Kidney epithelial cell (primary cell): ENCODE measurements at regions not wholly inside any gene's neighbourhood (a gene's known extent, or its start where the extent isn't known, plus 50 kb on each side); places are given as distances from the start of the nearest gene placed in this dataset.

ENCODE experiments used
- DNase-seq: peaks from one replicate; pipeline ENCODE4 v3.0.0-alpha.2; 2010; ENCODE audit warnings: low read depth
- H3K27me3 ChIP-seq: 2 replicates; pipeline ENCODE4 v1.6.0; 2011; ENCODE audit warnings: low read length; ENCODE audit not compliant: control insufficient read depth, insufficient read depth
- H3K36me3 ChIP-seq: 2 replicates; pipeline ENCODE4 v1.5.1; 2011; ENCODE audit warnings: low read length; ENCODE audit not compliant: control insufficient read depth, insufficient read depth
- H3K4me3 ChIP-seq: 2 replicates; pipeline ENCODE4 v1.5.1; 2011; ENCODE audit warnings: low read depth, mild to moderate bottlenecking, control low read depth, low read length
- CTCF ChIP-seq: IDR thresholded peaks from 2 replicates; pipeline ENCODE4 v1.5.1; 2011; ENCODE audit warnings: mild to moderate bottlenecking, moderate library complexity, low read length, control low read depth, inconsistent platforms; ENCODE audit not compliant: insufficient read depth, poor library complexity, severe bottlenecking

- Histone ChIP-seq H3K36me3 (no peaks in the 10 kb centered on the region), H3K4me3 (no peak overlapping the region), H3K27me3 (no peaks in the 10 kb centered on the region)
- DNase-seq: no peak
- no peak for TF ChIP-seq CTCF
Observed at GRCh38 chr14:34190717-34191116, 239.8 kb upstream of the EGLN3 start.

DNA sequence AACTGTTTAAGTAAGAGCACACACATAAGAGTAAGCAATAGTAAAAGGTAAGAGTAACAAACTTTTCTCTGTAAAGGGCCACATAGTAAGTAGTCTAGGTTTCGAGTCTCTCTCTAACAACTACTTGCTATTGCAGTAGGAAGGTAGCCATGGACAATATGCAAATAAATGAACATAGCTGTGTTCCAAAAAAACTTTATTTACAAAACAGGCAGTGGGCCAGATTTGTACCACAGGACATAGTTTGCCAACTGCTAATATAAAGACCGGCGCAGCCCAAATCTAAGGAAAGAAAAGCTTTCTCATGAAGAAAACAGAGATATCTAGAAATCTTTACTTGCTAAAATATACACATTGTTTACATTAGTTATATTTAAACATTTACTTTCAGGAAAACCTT, 239.0 kb upstream of the EGLN3 start:
- TF ChIP-seq CTCF: no peak
- H3K27me3 ChIP-seq: no peaks in the 10 kb centered on the region
- no peaks in the 10 kb centered on the region for H3K36me3 ChIP-seq
- no peak for DNase-seq
- no peak overlapping the region for H3K4me3 ChIP-seq

GRCh38 chr14:34187519-34188044, 236.7 kb upstream of the EGLN3 start:
- Histone ChIP-seq H3K27me3 (no peaks in the 10 kb centered on the region), H3K36me3 (no peaks in the 10 kb centered on the region), H3K4me3 (no peak overlapping the region)
- DNase-seq: no peak
- no peak for TF ChIP-seq CTCF

DNA sequence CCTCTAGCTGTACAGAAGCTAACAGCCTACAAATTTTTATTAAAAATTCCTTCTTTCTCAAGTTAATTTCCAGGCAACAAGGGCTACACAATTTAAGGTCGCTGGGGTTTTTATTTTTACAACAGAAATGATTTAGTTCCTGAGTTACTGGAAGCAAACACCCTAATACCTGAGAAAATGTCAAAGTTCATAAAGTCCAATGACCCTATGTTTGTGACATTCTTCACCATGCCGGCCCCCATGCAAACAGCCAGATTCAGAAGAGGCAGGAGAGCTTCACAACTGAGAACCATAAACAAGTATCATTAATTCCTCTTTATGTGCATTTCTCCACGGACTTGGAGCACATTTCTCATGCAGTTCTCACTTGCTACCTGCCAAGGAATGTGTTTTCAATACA, 236.2 kb upstream of the EGLN3 start:
- Histone ChIP-seq H3K27me3 (no peaks in the 10 kb centered on the region), H3K4me3 (no peak overlapping the region), H3K36me3 (no peaks in the 10 kb centered on the region)
- no peak for DNase-seq
- TF ChIP-seq CTCF: no peak

DNA sequence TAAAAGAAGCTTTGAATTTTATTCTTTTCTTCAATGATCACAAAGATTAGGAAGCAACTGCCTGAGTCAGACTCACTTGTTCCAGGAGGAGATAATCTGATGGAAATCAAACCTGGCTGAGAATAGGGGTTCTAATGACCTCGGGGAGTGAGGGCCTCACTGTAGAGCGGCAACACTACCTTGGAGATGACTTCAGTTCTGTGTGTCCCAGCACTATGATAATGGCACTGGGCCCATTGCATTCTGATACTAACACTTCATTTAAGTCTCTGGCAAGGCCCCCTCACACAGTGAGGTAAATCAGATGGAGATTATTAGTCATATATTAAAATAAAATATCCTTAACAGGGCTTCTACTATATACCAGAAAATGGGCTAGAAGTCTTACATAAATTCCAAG, 233.3 kb upstream of the EGLN3 start:
- no peak for DNase-seq
- no peak for TF ChIP-seq CTCF

DNA sequence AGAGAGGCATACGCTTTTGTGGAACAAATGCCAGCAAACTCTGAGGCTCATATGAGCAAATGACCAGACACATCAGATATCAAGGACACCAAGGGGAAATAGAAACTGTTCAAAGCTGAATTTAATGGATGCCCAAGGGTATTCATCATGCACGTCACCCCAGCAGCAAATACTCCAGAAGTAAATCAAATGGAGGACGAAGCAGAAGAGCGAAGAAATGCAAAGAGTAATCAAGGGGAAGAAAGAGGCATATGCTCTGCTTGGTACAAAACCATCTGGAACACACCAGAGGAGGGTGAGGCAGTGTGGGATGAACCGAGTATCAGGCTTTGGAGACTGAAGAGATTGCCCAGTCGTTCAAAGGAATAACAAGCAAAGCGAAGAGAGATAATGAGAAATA, 232.6 kb upstream of the EGLN3 start:
- no peaks in the 10 kb centered on the region for H3K36me3 ChIP-seq
- H3K27me3 ChIP-seq: no peaks in the 10 kb centered on the region
- no peak for TF ChIP-seq CTCF
- no peak for DNase-seq
- H3K4me3 ChIP-seq: no peak overlapping the region

More for the DNA sequence above, 233.3 kb upstream of the EGLN3 start:
- Histone ChIP-seq H3K4me3 (no peak overlapping the region), H3K27me3 (no peaks in the 10 kb centered on the region), H3K36me3 (no peaks in the 10 kb centered on the region)
